A549 (cell line): ENCODE measurements at regions not wholly inside any gene's neighbourhood (a gene's known extent, or its start where the extent isn't known, plus 50 kb on each side); places are given as distances from the start of the nearest gene placed in this dataset.

Experiments
- ATAC-seq, 2 experiments: fragments of 200-7000 bp in 1 of 2; fragments of >200 bp in 1 of 2; cut with Nextera tagmentation in 1 of 2; cut with Tn5 transposase in 1 of 2; 3 replicates each; pipeline versions ENCODE4 v1.8.0 to v1.9.1; 2018 to 2020; ENCODE audit warnings: mild to moderate bottlenecking in 1 of 2, moderate library complexity in 1 of 2
- CTCF ChIA-PET: fragments of 300-600 bp; sonication (Branson Sonifier 250); formaldehyde crosslinking; extraction: SDS; loops from one replicate; lab custom pipeline; 2021; ENCODE audit warnings: antibody characterized with exemption, inconsistent platforms; lab: Yijun Ruan, JAX
- POLR2A ChIA-PET: fragments of 350-600 bp; formaldehyde crosslinking; extraction: SDS; loops from one replicate; lab custom pipeline; 2021; ENCODE audit warnings: antibody characterized with exemption, inconsistent platforms; lab: Yijun Ruan, JAX
- DNase-seq, 2 experiments: peaks; one replicate each; pipeline versions ENCODE4 v3.0.0 to v3.0.0-alpha.2; 2011 to 2016; ENCODE audit warnings: low read depth in 1 of 2, low spot score in 1 of 2
- FAIRE-seq: peaks from 2 replicates; lab custom pipeline; 2011; peaks lifted over from hg19 to GRCh38; lab: Jason Lieb, UNC
- H3K27ac ChIP-seq, 2 experiments: fragments of >200 bp; sonication (Bioruptor Twin); formaldehyde crosslinking; 3 replicates each; pipeline ENCODE4 v1.5.1; 2016 to 2017
- H3K4me1 ChIP-seq: fragments of >200 bp; sonication (Bioruptor Twin); formaldehyde crosslinking; 3 replicates; pipeline ENCODE4 v1.6.1; 2016
- H3K4me2 ChIP-seq: fragments of >200 bp; sonication (Bioruptor Twin); formaldehyde crosslinking; 3 replicates; pipeline ENCODE4 v1.6.1; 2016
- H3K4me3 ChIP-seq: fragments of >200 bp; sonication (Bioruptor Twin); formaldehyde crosslinking; 3 replicates; pipeline ENCODE4 v1.5.1; 2016
- H3K9me3 ChIP-seq: fragments of >200 bp; sonication (Bioruptor Twin); formaldehyde crosslinking; 3 replicates; pipeline ENCODE4 v1.6.1; 2016
- BCL3 ChIP-seq: fragments of >200 bp; sonication (Bioruptor Twin); formaldehyde crosslinking; IDR thresholded peaks from 3 replicates; pipeline ENCODE4 v1.6.1; 2016
- CEBPB ChIP-seq, 2 experiments: fragments of >200 bp in 1 of 2; sonication (Bioruptor Twin) in 1 of 2; formaldehyde crosslinking in 1 of 2; IDR thresholded peaks; 2 replicates each; pipeline ENCODE4 v1.6.1; 2012 to 2016
- E2F6 ChIP-seq: IDR thresholded peaks from 2 replicates; pipeline ENCODE4 v1.6.1; 2012; ENCODE audit warnings: low read depth, borderline replicate concordance
- FOSB ChIP-seq: fragments of 250-450 bp; sonication (Bioruptor Pico); IDR thresholded peaks from 2 replicates; pipeline ENCODE4 v1.5.0; 2020; ENCODE audit warnings: mild to moderate bottlenecking, moderate library complexity
- FOSL2 ChIP-seq, 2 experiments: fragments of 450-650 bp in 1 of 2; fragments of >200 bp in 1 of 2; sonication (Bioruptor Twin) in 1 of 2; formaldehyde crosslinking; IDR thresholded peaks; 2 replicates each; pipeline versions ENCODE4 v1.5.0 to v1.6.1; 2016 to 2020; ENCODE audit warnings: mild to moderate bottlenecking in 1 of 2, moderate library complexity in 1 of 2
- FOXS1 ChIP-seq: fragments of 250-450 bp; sonication (Bioruptor Pico); IDR thresholded peaks from 2 replicates; pipeline ENCODE4 v1.5.0; 2020; ENCODE audit warnings: mild to moderate bottlenecking, moderate library complexity
- GATA3 ChIP-seq: IDR thresholded peaks from 2 replicates; pipeline ENCODE4 v1.6.1; 2012; ENCODE audit warnings: borderline replicate concordance
- HEYL ChIP-seq: fragments of 250-450 bp; sonication (Bioruptor Pico); IDR thresholded peaks from 2 replicates; pipeline ENCODE4 v1.8.0; 2021; ENCODE audit warnings: mild to moderate bottlenecking, moderate library complexity
- MAZ ChIP-seq: fragments of 150-350 bp; IDR thresholded peaks from 2 replicates; pipeline ENCODE4 v1.6.1; 2014; ENCODE audit warnings: antibody characterized with exemption, low read depth, low read length, borderline replicate concordance
- NR3C1 ChIP-seq: fragments of >200 bp; sonication (Bioruptor Twin); formaldehyde crosslinking; IDR thresholded peaks from 3 replicates; pipeline ENCODE4 v1.6.1; 2017
- POLR2AphosphoS2 ChIP-seq: conservative IDR thresholded peaks from 2 replicates; pipeline ENCODE4 v1.6.1; 2012; ENCODE audit warnings: low read length, improper control_type of control experiment, inconsistent platforms
- RARB ChIP-seq: fragments of 250-450 bp; sonication (Bioruptor Pico); IDR thresholded peaks from 2 replicates; pipeline ENCODE4 v1.8.0; 2021; ENCODE audit warnings: mild to moderate bottlenecking, moderate library complexity
- RCOR1 ChIP-seq: fragments of 150-350 bp; IDR thresholded peaks from 2 replicates; pipeline ENCODE4 v1.6.1; 2014; ENCODE audit warnings: antibody characterized with exemption, low read length, low read depth
- RFX5 ChIP-seq: fragments of 450-650 bp; IDR thresholded peaks from 2 replicates; pipeline ENCODE4 v1.7.1; 2014; ENCODE audit warnings: antibody characterized with exemption, mild to moderate bottlenecking, moderate library complexity
- RNF2 ChIP-seq: fragments of 200-600 bp; sonication (generic); IDR thresholded peaks from 2 replicates; pipeline ENCODE4 v1.6.1; 2016; ENCODE audit warnings: low read depth, mild to moderate bottlenecking, antibody characterized with exemption, moderate library complexity, borderline replicate concordance
- TFCP2L1 ChIP-seq: fragments of 250-450 bp; sonication (Bioruptor Pico); IDR thresholded peaks from 2 replicates; pipeline ENCODE4 v1.5.0; 2021; ENCODE audit warnings: mild to moderate bottlenecking
- USF2 ChIP-seq: fragments of 450-650 bp; IDR thresholded peaks from 2 replicates; pipeline ENCODE4 v1.6.1; 2014; ENCODE audit warnings: antibody characterized with exemption
- ZFP36 ChIP-seq: fragments of 450-650 bp; IDR thresholded peaks from 2 replicates; pipeline ENCODE4 v1.6.1; 2014; ENCODE audit warnings: borderline replicate concordance; ENCODE audit not compliant: partially characterized antibody
- WGBS: methylation state at CpG from one replicate; pipeline ENCODE4 v1.1.6; 2017; ENCODE audit errors: missing lambda C conversion rate; 5-methylcytosine and 5-hydroxymethylcytosine counted together

- TF ChIP-seq MAZ (no peak), FOSL2 (IDR thresholded peaks at IDR 0.05) (no peak), FOSL2 (CRISPR knock-in tag; IDR thresholded peaks at IDR 0.05) (no peak), FOSB (CRISPR knock-in tag) (no peak), USF2 (no peak), RARB (CRISPR knock-in tag) (no peak), FOXS1 (CRISPR knock-in tag) (no peak)
- 92% methylated on average over 2 of the region's 2 CpGs for WGBS
- ChIA-PET CTCF (no interaction called here), POLR2A (no interaction called here)
- H3K4me3 ChIP-seq = no peak overlapping the region
- H3K4me2 ChIP-seq = no peak overlapping the region
- ATAC-seq = no peak
- no peak for FAIRE-seq
- no peak for DNase-seq
- H3K27ac ChIP-seq = no peak overlapping the region
- peaks cover 28% of the 10 kb centered on the region for H3K4me1 ChIP-seq
- H3K9me3 ChIP-seq = no peaks in the 10 kb centered on the region
These were observed 50.3 kb upstream of the NAB1 start for GRCh38 chr2:190598621-190599020.

GRCh38 chr2:190599073-190599472, 49.8 kb upstream of the NAB1 start:
- Histone ChIP-seq H3K27ac (no peak overlapping the region), H3K4me2 (no peak overlapping the region), H3K4me3 (no peak overlapping the region), H3K9me3 (no peaks in the 10 kb centered on the region), H3K4me1 (peaks cover 29% of the 10 kb centered on the region)
- DNase-seq (no peak), ATAC-seq (no peak), FAIRE-seq (no peak)
- POLR2A ChIA-PET = no interaction called here
- WGBS = 84% methylated on average over 1 of the region's 1 CpG
- CTCF ChIA-PET = no interaction called here
- TF ChIP-seq CEBPB (IDR thresholded peaks at IDR 0.05) (no peak), RARB (CRISPR knock-in tag) (no peak), RNF2 (no peak), POLR2AphosphoS2 (no peak), NR3C1 (no peak), RFX5 (no peak), TFCP2L1 (CRISPR knock-in tag) (no peak), HEYL (no peak), E2F6 (no peak), GATA3 (no peak), RCOR1 (no peak), BCL3 (no peak), ZFP36 (no peak), USF2 (no peak)
